Coronary artery (tissue), 2 donors: ENCODE measurements at regions not wholly inside any gene's neighbourhood (a gene's known extent, or its start where the extent isn't known, plus 50 kb on each side); places are given as distances from the start of the nearest gene placed in this dataset.

Experiments used
- DNase-seq: peaks from one replicate; pipeline ENCODE4 v3.0.0-alpha.2; 2017; ENCODE audit warnings: low spot score
- H3K27ac ChIP-seq, 2 donors: fragments of 200-600 bp; sonication (generic); one replicate each; pipeline ENCODE4 v1.5.1; 2016 to 2019
- H3K4me3 ChIP-seq: fragments of 200-600 bp; sonication (generic); 2 replicates; pipeline ENCODE4 v1.5.1; 2016; ENCODE audit warnings: mild to moderate bottlenecking, moderate library complexity
- CTCF ChIP-seq: fragments of 200-600 bp; sonication (generic); IDR thresholded peaks from one replicate; pipeline ENCODE4 v1.5.1; 2019; ENCODE audit warnings: antibody characterized with exemption

GRCh38 chr4:74671080-74671698, 123.1 kb downstream of the BTC start:
- no peak overlapping the region for H3K4me3 ChIP-seq
- no peak for TF ChIP-seq CTCF
- no peak overlapping the region for H3K27ac ChIP-seq
- no peak for DNase-seq

GRCh38 chr4:74674750-74675149, 119.6 kb downstream of the BTC start:
- Histone ChIP-seq H3K27ac (no peak overlapping the region), H3K4me3 (no peak overlapping the region)
- no peak for TF ChIP-seq CTCF
- no peak for DNase-seq

GRCh38 chr4:74675673-74676279, 118.5 kb downstream of the BTC start:
- DNase-seq = no peak
- peak; percentile 45 for TF ChIP-seq CTCF

GRCh38 chr4:74682567-74683359, 111.6 kb downstream of the BTC start:
- no peak for DNase-seq
- no peak overlapping the region for H3K27ac ChIP-seq
- no peak overlapping the region for H3K4me3 ChIP-seq
- no peak for TF ChIP-seq CTCF

More at GRCh38 chr4:74675673-74676279, 118.5 kb downstream of the BTC start:
- Histone ChIP-seq H3K27ac (no peak overlapping the region), H3K4me3 (no peak overlapping the region)

- no peak for TF ChIP-seq CTCF
- no peak overlapping the region for H3K4me3 ChIP-seq
- no peak for DNase-seq
- H3K27ac ChIP-seq = peak overlapping the region; percentile 13 to 50
Measured at GRCh38 chr4:74692972-74693371, 101.4 kb downstream of the BTC start.
